ENCODE measurements at regions not wholly inside any gene's neighbourhood (a gene's known extent, or its start where the extent isn't known, plus 50 kb on each side); places are given as distances from the start of the nearest gene placed in this dataset.
"Not testable (repeated sequence)": the region's sequence is repeated elsewhere in the genome, so short reads cannot be mapped to it uniquely, and the experiment has no call there.

- H3K4me3 ChIP-seq (ENCODE audit: insufficient read length, low read depth), result no peak overlapping the region
- H3K36me3 ChIP-seq (ENCODE audit: insufficient read depth, insufficient read length, low read length), result no peaks in the 10 kb centered on the region
- no peak overlapping the region for H3K9ac ChIP-seq (ENCODE audit: insufficient read length, low read depth)
- DNase-seq (ENCODE audit: low read depth, low spot score), result no peak
- H3K4me1 ChIP-seq (ENCODE audit: insufficient read depth, insufficient read length), result no peaks in the 10 kb centered on the region
- no peaks in the 10 kb centered on the region for H3K27me3 ChIP-seq (ENCODE audit: insufficient read depth, insufficient read length)
- H3K9me3 ChIP-seq (ENCODE audit: insufficient read depth, low read length), result no peaks in the 10 kb centered on the region
- TF ChIP-seq YY1 (IDR thresholded peaks at IDR 0.05; ENCODE audit: insufficient read depth, insufficient read length), result no peak
- TF ChIP-seq ZNF274 (IDR thresholded peaks at IDR 0.05; ENCODE audit: low read depth, low read length), result no peak
- TF ChIP-seq SUZ12 (IDR thresholded peaks at IDR 0.05; ENCODE audit: extremely low read depth, insufficient read depth, insufficient read length), result no peak
Measured at GRCh38 chrY:20891440-20892160, 135.7 kb downstream of the RPS4Y2 start.

DNA sequence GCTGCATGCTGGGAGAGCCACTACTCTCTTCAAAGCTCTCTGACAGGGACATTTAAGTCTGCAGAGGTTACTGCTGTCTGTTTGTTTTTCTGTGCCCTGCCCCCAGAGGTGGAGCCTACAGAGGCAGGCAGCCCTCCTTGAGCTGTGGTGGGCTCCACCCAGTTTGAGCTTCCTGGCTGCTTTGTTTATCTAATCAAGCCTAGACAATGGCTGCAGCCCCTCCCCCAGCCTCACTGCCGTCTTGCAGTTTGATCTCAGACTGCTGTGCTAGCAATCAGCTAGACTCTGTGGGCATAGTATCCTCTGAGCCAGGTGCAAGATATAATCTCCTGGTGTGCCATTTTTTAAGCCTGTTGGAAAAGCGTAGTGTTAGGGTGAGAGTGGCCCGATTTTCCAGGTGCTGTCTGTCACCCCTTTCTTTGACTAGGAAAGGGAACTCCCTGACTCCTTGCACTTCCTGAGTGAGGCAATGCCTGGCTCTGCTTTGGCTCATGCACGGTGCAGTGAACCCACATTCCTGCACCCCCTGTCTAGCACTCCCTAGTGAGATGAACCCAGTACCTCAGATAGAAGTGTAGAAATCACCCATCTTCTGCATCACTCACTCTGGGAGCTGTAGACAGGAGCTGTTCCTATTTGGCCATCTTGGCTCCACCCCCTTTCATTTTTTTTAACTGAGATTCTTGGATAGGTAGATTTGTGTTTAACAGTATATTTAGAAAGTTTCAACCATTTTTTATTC is 169.6 kb downstream of the RPS4Y2 start:
- not testable (repeated sequence) for H3K9me3 ChIP-seq (ENCODE audit: insufficient read depth, low read length); H3K27me3 ChIP-seq (ENCODE audit: insufficient read depth, insufficient read length); H3K36me3 ChIP-seq (ENCODE audit: insufficient read depth, insufficient read length, low read length); H3K4me1 ChIP-seq (ENCODE audit: insufficient read depth, insufficient read length); H3K9ac ChIP-seq (ENCODE audit: insufficient read length, low read depth); DNase-seq (ENCODE audit: low read depth, low spot score); H3K4me3 ChIP-seq (ENCODE audit: insufficient read length, low read depth)

DNA sequence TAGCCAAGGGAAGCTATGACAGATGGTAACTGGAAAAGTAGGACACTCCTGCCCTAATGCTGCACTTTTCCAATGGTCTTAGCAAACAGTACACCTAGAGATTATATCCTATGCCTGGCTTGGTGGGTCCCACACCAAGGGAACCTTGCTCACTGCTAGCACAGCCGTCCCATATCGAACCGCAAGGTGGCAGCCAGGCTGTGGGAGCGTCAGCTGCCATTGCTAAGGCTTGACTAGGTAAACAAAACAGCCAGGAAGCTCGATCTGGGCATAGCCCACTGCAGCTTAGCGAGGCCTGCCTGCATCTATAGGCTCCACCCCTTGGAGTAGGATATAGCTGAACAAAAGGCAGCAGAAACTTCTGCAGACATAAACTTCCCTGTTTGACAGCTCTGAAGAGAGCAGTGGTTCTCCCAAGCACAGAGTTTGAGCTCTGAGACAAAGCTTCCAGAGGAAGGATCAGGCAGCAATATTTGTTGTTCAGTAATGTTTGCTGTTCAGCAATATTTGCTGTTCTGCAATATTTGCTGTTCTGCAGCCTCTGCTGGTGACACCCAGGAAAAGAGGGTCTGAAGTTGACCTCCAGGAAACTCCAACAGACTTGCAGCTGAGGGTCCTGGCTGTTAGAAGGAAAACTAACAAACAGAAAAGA is 173.9 kb downstream of the RPS4Y2 start:
- no peak for DNase-seq (ENCODE audit: low read depth, low spot score)
- H3K4me1 ChIP-seq (ENCODE audit: insufficient read depth, insufficient read length), result no peaks in the 10 kb centered on the region
- no peaks in the 10 kb centered on the region for H3K27me3 ChIP-seq (ENCODE audit: insufficient read depth, insufficient read length)
- no peak overlapping the region for H3K9ac ChIP-seq (ENCODE audit: insufficient read length, low read depth)
- H3K4me3 ChIP-seq (ENCODE audit: insufficient read length, low read depth), result no peak overlapping the region
- H3K9me3 ChIP-seq (ENCODE audit: insufficient read depth, low read length), result no peaks in the 10 kb centered on the region
- TF ChIP-seq ZNF274 (IDR thresholded peaks at IDR 0.05; ENCODE audit: low read depth, low read length) (no peak), YY1 (IDR thresholded peaks at IDR 0.05; ENCODE audit: insufficient read depth, insufficient read length) (no peak), SUZ12 (IDR thresholded peaks at IDR 0.05; ENCODE audit: extremely low read depth, insufficient read depth, insufficient read length) (no peak)
- H3K36me3 ChIP-seq (ENCODE audit: insufficient read depth, insufficient read length, low read length), result no peaks in the 10 kb centered on the region

DNA sequence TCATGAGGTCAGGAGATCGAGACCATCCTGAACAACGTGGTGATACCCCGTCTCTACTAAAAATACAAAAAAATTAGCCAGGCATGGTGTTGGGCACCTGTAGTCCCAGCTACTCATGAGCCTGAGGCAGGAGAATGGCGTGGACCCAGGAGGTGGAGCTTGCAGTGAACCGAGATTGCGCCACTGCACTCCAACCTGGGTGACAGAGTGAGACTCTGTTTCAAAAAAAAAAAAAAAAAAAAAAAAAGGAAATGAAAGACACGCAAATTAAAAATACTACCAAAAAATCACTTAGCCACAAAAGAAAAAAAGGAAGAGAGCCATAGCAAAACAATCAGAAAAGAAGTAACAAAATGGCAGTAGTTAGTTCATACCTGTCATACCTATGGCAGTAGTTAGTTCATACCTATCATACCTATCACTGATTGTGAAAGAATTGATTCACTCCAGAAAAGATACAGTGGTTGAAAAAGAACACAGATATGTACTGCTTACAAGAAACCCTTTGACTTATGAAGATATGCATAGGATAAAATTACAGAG is 180.9 kb downstream of the RPS4Y2 start:
- H3K27me3 ChIP-seq (ENCODE audit: insufficient read depth, insufficient read length); DNase-seq (ENCODE audit: low read depth, low spot score): not testable (repeated sequence)

DNA sequence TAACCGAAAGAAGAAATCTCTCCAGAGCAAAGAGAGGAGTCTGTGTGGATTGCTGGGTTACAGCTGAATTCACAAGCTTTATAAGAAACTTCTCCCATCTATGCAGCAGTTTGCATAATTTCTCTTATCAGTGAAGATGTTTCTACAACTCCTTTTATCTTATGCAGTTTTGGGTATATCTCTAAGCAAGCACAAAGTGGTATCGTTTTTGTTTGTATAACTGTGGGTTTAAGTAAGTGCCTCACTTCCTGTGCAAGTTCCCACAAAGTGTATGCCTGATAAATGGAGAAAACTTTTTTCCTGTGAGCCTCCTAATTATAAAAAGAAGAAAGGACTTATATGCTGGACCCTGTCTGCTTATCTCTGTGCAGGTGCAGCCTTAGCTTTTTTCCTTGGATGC is 205.6 kb downstream of the RPS4Y2 start:
- TF ChIP-seq YY1 (IDR thresholded peaks at IDR 0.05; ENCODE audit: insufficient read depth, insufficient read length) (no peak), ZNF274 (IDR thresholded peaks at IDR 0.05; ENCODE audit: low read depth, low read length) (no peak), SUZ12 (IDR thresholded peaks at IDR 0.05; ENCODE audit: extremely low read depth, insufficient read depth, insufficient read length) (no peak)
- Histone ChIP-seq H3K4me1 (ENCODE audit: insufficient read depth, insufficient read length) (no peaks in the 10 kb centered on the region), H3K9me3 (ENCODE audit: insufficient read depth, low read length) (no peaks in the 10 kb centered on the region), H3K4me3 (ENCODE audit: insufficient read length, low read depth) (no peak overlapping the region), H3K9ac (ENCODE audit: insufficient read length, low read depth) (no peak overlapping the region), H3K36me3 (ENCODE audit: insufficient read depth, insufficient read length, low read length) (no peaks in the 10 kb centered on the region), H3K27me3 (ENCODE audit: insufficient read depth, insufficient read length) (no peaks in the 10 kb centered on the region)
- DNase-seq (ENCODE audit: low read depth, low spot score), result no peak

More for the DNA sequence above, 180.9 kb downstream of the RPS4Y2 start:
- not testable (repeated sequence) for H3K36me3 ChIP-seq (ENCODE audit: insufficient read depth, insufficient read length, low read length); H3K9me3 ChIP-seq (ENCODE audit: insufficient read depth, low read length); H3K9ac ChIP-seq (ENCODE audit: insufficient read length, low read depth); H3K4me3 ChIP-seq (ENCODE audit: insufficient read length, low read depth); H3K4me1 ChIP-seq (ENCODE audit: insufficient read depth, insufficient read length)

GRCh38 chrY:20967828-20968227 is 211.9 kb downstream of the RPS4Y2 start:
- Histone ChIP-seq H3K4me1 (ENCODE audit: insufficient read depth, insufficient read length) (no peaks in the 10 kb centered on the region), H3K27me3 (ENCODE audit: insufficient read depth, insufficient read length) (no peaks in the 10 kb centered on the region), H3K9me3 (ENCODE audit: insufficient read depth, low read length) (no peaks in the 10 kb centered on the region), H3K4me3 (ENCODE audit: insufficient read length, low read depth) (no peak overlapping the region), H3K9ac (ENCODE audit: insufficient read length, low read depth) (no peak overlapping the region), H3K36me3 (ENCODE audit: insufficient read depth, insufficient read length, low read length) (no peaks in the 10 kb centered on the region)
- TF ChIP-seq ZNF274 (IDR thresholded peaks at IDR 0.05; ENCODE audit: low read depth, low read length), result no peak
- no peak for TF ChIP-seq YY1 (IDR thresholded peaks at IDR 0.05; ENCODE audit: insufficient read depth, insufficient read length)
- no peak for TF ChIP-seq SUZ12 (IDR thresholded peaks at IDR 0.05; ENCODE audit: extremely low read depth, insufficient read depth, insufficient read length)
- no peak for DNase-seq (ENCODE audit: low read depth, low spot score)

- Histone ChIP-seq H3K9ac (ENCODE audit: insufficient read length, low read depth) (no peak overlapping the region), H3K27me3 (ENCODE audit: insufficient read depth, insufficient read length) (no peaks in the 10 kb centered on the region), H3K4me1 (ENCODE audit: insufficient read depth, insufficient read length) (no peaks in the 10 kb centered on the region), H3K9me3 (ENCODE audit: insufficient read depth, low read length) (no peaks in the 10 kb centered on the region), H3K36me3 (ENCODE audit: insufficient read depth, insufficient read length, low read length) (no peaks in the 10 kb centered on the region), H3K4me3 (ENCODE audit: insufficient read length, low read depth) (no peak overlapping the region)
- no peak for DNase-seq (ENCODE audit: low read depth, low spot score)
- TF ChIP-seq YY1 (IDR thresholded peaks at IDR 0.05; ENCODE audit: insufficient read depth, insufficient read length) (no peak), SUZ12 (IDR thresholded peaks at IDR 0.05; ENCODE audit: extremely low read depth, insufficient read depth, insufficient read length) (no peak), ZNF274 (IDR thresholded peaks at IDR 0.05; ENCODE audit: low read depth, low read length) (no peak)
Measured at GRCh38 chrY:20968237-20968636, 212.3 kb downstream of the RPS4Y2 start.

Measured in NT2/D1 (cell line).